ENCODE measurements at regions not wholly inside any gene's neighbourhood (a gene's known extent, or its start where the extent isn't known, plus 50 kb on each side); places are given as distances from the start of the nearest gene placed in this dataset.

DNA sequence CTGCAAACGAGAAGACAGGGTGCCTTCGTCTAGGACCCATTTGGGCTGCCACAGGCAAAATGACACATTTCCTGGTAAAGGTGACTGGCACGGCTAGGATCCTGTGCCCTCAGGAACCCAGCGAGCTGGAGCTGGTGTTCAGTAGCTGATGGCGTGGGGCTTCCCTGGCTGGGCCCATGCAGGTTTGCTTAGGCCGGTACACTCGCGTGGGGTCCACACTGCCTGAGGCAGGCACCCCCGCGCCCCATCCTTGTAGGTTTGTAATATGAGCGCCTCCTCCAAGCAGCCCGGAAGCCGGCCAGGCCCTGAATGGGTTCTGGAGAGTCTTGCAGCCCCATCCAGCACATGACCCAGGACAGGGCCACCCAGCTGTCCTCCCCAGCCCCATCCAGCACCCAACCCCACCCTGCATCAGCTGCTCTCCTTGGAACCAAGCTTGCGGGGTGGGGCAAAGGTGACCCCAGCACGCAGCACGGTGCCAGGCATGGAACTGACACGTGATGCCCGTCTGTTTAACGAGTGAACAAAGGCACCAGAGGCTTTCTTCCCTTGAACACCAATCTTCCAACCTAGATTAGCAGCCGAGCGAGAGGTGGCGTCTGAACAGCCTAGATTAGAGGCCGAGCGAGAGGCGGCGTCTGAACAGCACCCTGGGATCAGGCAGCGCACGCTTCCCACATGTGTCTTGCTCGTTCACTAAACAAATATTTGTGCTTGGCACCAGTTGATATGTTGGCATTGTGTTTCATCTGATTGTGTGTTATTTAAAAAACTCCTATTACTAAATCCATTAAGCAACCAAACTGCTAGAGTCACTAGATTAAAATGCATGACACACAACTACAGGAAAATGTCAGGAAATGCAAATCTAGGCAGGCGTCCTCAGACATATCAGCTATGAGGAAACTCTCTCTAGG lies 112.1 kb downstream of the DLL1 start:
- Histone ChIP-seq H3K4me2 (ENCODE audit: insufficient read depth, low read length) (peak overlapping the region; percentile 36), H3K27ac (ENCODE audit: insufficient read depth, low read depth, low read length) (peak overlapping the region; percentile 66), H3K27me3 (ENCODE audit: control insufficient read depth in 2 of 2, insufficient read depth in 2 of 2, low read length in 2 of 2) (no peaks in the 10 kb centered on the region), H3K79me2 (ENCODE audit: control insufficient read depth, insufficient read depth, low read length) (no peaks in the 10 kb centered on the region), H3K9me3 (replicated peaks; ENCODE audit: control insufficient read depth, insufficient read depth, low read length) (no peaks in the 10 kb centered on the region), H3K9ac (replicated peaks; ENCODE audit: extremely low read depth, insufficient read depth, low read length) (peak overlapping the region; percentile 36), H4K20me1 (replicated peaks; ENCODE audit: control insufficient read depth, extremely low read depth, insufficient read depth, low read length) (no peaks in the 10 kb centered on the region), H3K36me3 (ENCODE audit: control insufficient read depth in 2 of 2, extremely low read depth in 1 of 2, insufficient read depth in 2 of 2, low read length in 2 of 2) (no peaks in the 10 kb centered on the region), H2AFZ (ENCODE audit: low read depth, low read length) (peak overlapping the region; percentile 82), H3K4me1 (ENCODE audit: control insufficient read depth, extremely low read depth, insufficient read depth, low read length) (peaks cover 20% of the 10 kb centered on the region), H3K9me1 (replicated peaks; ENCODE audit: control insufficient read depth, extremely low read depth, insufficient read depth, low read length) (no peaks in the 10 kb centered on the region), H3K4me3 (replicated peaks in 1 of 3; ENCODE audit: insufficient read depth in 1 of 3, low read depth in 1 of 3, low read length in 3 of 3) (no peak overlapping the region)
- FAIRE-seq, result peak; percentile 89
- peak; percentile 76 for DNase-seq (ENCODE audit: low read depth, low spot score)
- dilution Hi-C loops (cut with MboI; ENCODE audit: extremely low pct_ligation_motif_present, low sequenced_read_pairs), result no loop called here
- TF ChIP-seq, protein P1, sequence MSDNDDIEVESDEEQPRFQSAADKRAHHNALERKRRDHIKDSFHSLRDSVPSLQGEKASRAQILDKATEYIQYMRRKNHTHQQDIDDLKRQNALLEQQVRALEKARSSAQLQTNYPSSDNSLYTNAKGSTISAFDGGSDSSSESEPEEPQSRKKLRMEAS (IDR thresholded peaks at IDR 0.05; ENCODE audit: insufficient read depth, insufficient read length), result peak; percentile 44
- TF ChIP-seq MYC (IDR thresholded peaks at IDR 0.05; ENCODE audit: low read depth, low read length) (no peak), GATA2 (IDR thresholded peaks at IDR 0.05; ENCODE audit: insufficient read depth, insufficient read length, low read depth, low read length) (peak; percentile 57), FOS (IDR thresholded peaks at IDR 0.05; ENCODE audit: borderline replicate concordance, insufficient read depth, low read length) (peak; percentile 65), EZH2 (IDR thresholded peaks at IDR 0.05; ENCODE audit: borderline replicate concordance, low read depth, low read length, severe bottlenecking) (no peak), JUN (IDR thresholded peaks at IDR 0.05; ENCODE audit: borderline replicate concordance, insufficient read depth, insufficient read length, low read depth) (peak; percentile 51), POLR2A (IDR thresholded peaks at IDR 0.05; ENCODE audit: low read depth, low read length) (no peak), POLR2AphosphoS5 (IDR thresholded peaks at IDR 0.05; ENCODE audit: insufficient read depth, low read depth, low read length) (no peak)
- TF ChIP-seq, protein P2, sequence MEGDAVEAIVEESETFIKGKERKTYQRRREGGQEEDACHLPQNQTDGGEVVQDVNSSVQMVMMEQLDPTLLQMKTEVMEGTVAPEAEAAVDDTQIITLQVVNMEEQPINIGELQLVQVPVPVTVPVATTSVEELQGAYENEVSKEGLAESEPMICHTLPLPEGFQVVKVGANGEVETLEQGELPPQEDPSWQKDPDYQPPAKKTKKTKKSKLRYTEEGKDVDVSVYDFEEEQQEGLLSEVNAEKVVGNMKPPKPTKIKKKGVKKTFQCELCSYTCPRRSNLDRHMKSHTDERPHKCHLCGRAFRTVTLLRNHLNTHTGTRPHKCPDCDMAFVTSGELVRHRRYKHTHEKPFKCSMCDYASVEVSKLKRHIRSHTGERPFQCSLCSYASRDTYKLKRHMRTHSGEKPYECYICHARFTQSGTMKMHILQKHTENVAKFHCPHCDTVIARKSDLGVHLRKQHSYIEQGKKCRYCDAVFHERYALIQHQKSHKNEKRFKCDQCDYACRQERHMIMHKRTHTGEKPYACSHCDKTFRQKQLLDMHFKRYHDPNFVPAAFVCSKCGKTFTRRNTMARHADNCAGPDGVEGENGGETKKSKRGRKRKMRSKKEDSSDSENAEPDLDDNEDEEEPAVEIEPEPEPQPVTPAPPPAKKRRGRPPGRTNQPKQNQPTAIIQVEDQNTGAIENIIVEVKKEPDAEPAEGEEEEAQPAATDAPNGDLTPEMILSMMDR (IDR thresholded peaks at IDR 0.05; ENCODE audit: extremely low read depth in 1 of 2, insufficient read depth in 1 of 2, low read depth in 1 of 2, low read length in 2 of 2), result no peak
- CTCF ChIA-PET, result interaction anchor here (0.7 to 1.3 kb wide), 2 partner anchors 338 to 347 kb away, joined by 3 read pairs; no protein-coding TSS in a partner anchor
- BruUV-seq (replicated peaks), result no TSS peak
- intact Hi-C loops (cut with micrococcal nuclease), result loop anchor here (1.0 to 5.0 kb wide), 5 partner anchors 27 to 327 kb away; partner anchors contain the start of gene DLL1
- POLR2A ChIA-PET, result no interaction called here
